Upper lobe of left lung (tissue), 6 donors: ENCODE measurements at regions not wholly inside any gene's neighbourhood (a gene's known extent, or its start where the extent isn't known, plus 50 kb on each side); places are given as distances from the start of the nearest gene placed in this dataset.
A peak's percentile ranks its signal among the peaks of the same experiment; 100 is the strongest.

Experiments
- ATAC-seq, 2 donors: fragments of 200-7000 bp; cut with Tn5 transposase; one replicate each; pipeline ENCODE4 v1.9.1; 2022; ENCODE audit warnings: mild to moderate bottlenecking in 2 of 2, moderate library complexity in 2 of 2; ENCODE audit not compliant: low FRiP score in 2 of 2
- DNase-seq, 2 donors: peaks; one replicate each; pipeline ENCODE4 v3.0.0-alpha.2; 2019 to 2020
- H3K27ac ChIP-seq, 4 donors: fragments of 200-600 bp; sonication (generic); one replicate each; pipeline ENCODE4 v1.5.1; 2016 to 2019
- H3K27me3 ChIP-seq, 4 donors: fragments of 200-600 bp; sonication (generic); one replicate each; pipeline ENCODE4 v1.5.1; 2017 to 2019
- H3K36me3 ChIP-seq, 4 donors: fragments of 200-600 bp; sonication (generic); one replicate each; pipeline ENCODE4 v1.5.1; 2016 to 2019
- H3K4me1 ChIP-seq, 4 donors: fragments of 200-600 bp; sonication (generic); one replicate each; pipeline ENCODE4 v1.5.1; 2018 to 2019
- H3K4me3 ChIP-seq, 4 donors: fragments of 200-600 bp; sonication (generic); one replicate each; pipeline ENCODE4 v1.5.1; 2017 to 2019; ENCODE audit warnings: mild to moderate bottlenecking in 2 of 4, moderate library complexity in 1 of 4
- H3K9me3 ChIP-seq, 4 donors: fragments of 200-600 bp; sonication (generic); one replicate each; pipeline ENCODE4 v1.5.1; 2018 to 2019
- EP300 ChIP-seq, 4 donors: sonication (generic); formaldehyde crosslinking; IDR thresholded peaks; one replicate each; pipeline ENCODE4 v1.5.1; 2017; ENCODE audit warnings: antibody characterized with exemption in 4 of 4, control low read depth in 2 of 4
- POLR2A ChIP-seq, 4 donors: fragments of 450-650 bp; IDR thresholded peaks; one replicate each; pipeline ENCODE4 v1.5.1; 2016 to 2017; ENCODE audit warnings: antibody characterized with exemption in 4 of 4, mild to moderate bottlenecking in 2 of 4
- POLR2AphosphoS5 ChIP-seq, 2 donors: sonication (generic); formaldehyde crosslinking; IDR thresholded peaks; one replicate each; pipeline ENCODE4 v1.5.1; 2017; ENCODE audit warnings: antibody characterized with exemption in 2 of 2
- WGBS, 2 donors: methylation state at CpG; one replicate each; pipeline ENCODE4 v1.1.5; 2017 to 2018; 5-methylcytosine and 5-hydroxymethylcytosine counted together
- TF ChIP-seq, protein P1 (sequence below), 6 experiments: fragments of 450-650 bp in 4 of 6; fragments of 200-600 bp in 2 of 6; sonication (generic) in 2 of 6; IDR thresholded peaks; one replicate each; pipeline ENCODE4 v1.5.1; 2016 to 2019; ENCODE audit warnings: antibody characterized with exemption in 6 of 6
- donor health status: DM: no; HTN: no; CAD: no; lungs with moderate emphysema.
- donor health status: DM: no; HTN: yes; CAD: no; lungs with severe emphysema.

DNA sequence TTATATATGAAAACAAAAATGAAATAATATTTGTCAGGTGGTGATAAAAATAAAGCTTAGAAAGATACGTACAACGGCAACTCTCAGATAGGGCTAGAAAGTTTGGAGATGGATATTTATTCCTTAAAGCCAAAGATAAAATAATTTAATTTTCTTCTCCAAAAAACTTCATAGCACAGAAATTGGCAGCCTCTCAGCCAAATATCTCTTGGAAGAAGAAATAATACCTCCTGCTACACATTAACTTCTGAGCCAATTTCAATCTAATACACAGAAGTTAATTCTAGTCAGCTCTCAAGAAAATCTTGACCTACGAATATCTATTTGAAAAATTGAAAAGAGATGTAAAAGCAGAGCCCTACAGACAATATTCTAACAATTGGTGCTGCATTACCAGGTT, 122.4 kb downstream of the TES start:
- no peak overlapping the region for H3K27ac ChIP-seq
- no peaks in the 10 kb centered on the region for H3K27me3 ChIP-seq
- H3K9me3 ChIP-seq = no peaks in the 10 kb centered on the region
- no peak for TF ChIP-seq POLR2AphosphoS5 (IDR thresholded peaks at IDR 0.05)
- TF ChIP-seq, protein P1, sequence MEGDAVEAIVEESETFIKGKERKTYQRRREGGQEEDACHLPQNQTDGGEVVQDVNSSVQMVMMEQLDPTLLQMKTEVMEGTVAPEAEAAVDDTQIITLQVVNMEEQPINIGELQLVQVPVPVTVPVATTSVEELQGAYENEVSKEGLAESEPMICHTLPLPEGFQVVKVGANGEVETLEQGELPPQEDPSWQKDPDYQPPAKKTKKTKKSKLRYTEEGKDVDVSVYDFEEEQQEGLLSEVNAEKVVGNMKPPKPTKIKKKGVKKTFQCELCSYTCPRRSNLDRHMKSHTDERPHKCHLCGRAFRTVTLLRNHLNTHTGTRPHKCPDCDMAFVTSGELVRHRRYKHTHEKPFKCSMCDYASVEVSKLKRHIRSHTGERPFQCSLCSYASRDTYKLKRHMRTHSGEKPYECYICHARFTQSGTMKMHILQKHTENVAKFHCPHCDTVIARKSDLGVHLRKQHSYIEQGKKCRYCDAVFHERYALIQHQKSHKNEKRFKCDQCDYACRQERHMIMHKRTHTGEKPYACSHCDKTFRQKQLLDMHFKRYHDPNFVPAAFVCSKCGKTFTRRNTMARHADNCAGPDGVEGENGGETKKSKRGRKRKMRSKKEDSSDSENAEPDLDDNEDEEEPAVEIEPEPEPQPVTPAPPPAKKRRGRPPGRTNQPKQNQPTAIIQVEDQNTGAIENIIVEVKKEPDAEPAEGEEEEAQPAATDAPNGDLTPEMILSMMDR (IDR thresholded peaks at IDR 0.05) = no peak
- TF ChIP-seq POLR2A (IDR thresholded peaks at IDR 0.05) = no peak
- no peak for TF ChIP-seq EP300 (IDR thresholded peaks at IDR 0.05)
- ATAC-seq = no peak
- no peak overlapping the region for H3K4me3 ChIP-seq
- 78 to 82% methylated on average over 3 of the region's 3 CpGs for WGBS, 2 donors
- no peaks in the 10 kb centered on the region for H3K36me3 ChIP-seq
- no peak for DNase-seq
- H3K4me1 ChIP-seq = peaks cover 0 to 8% (median 0%) of the 10 kb centered on the region in 4 donors

DNA sequence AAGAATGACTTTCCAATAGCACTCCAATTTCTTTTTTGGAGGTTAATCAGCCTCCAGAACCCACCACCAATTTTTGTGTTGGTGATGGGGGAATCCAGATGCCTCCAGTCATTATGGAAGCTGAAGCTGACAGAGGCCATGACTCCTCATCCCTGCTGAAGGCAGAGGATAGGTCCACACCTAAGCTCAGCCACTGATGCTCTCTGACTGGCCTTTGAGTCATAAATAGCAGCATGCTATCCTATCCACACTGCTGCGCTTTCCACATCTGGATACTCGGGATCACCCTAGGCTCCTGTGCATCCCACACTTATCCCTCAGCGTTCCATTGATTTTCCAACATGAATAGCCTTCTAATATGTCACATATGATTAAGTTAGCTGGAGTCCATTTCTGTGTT, 124.2 kb downstream of the TES start:
- Histone ChIP-seq H3K27me3 (no peaks in the 10 kb centered on the region), H3K36me3 (no peaks in the 10 kb centered on the region), H3K4me3 (no peak overlapping the region), H3K4me1 (peaks cover 0 to 10% (median 5%) of the 10 kb centered on the region in 4 donors), H3K9me3 (no peaks in the 10 kb centered on the region), H3K27ac (no peak overlapping the region)
- 94 to 98% methylated on average over 3 of the region's 3 CpGs for WGBS, 2 donors
- TF ChIP-seq, protein P1 (IDR thresholded peaks at IDR 0.05) = no peak
- TF ChIP-seq POLR2A (IDR thresholded peaks at IDR 0.05) (no peak), POLR2AphosphoS5 (IDR thresholded peaks at IDR 0.05) (no peak), EP300 (IDR thresholded peaks at IDR 0.05) (no peak)
- no peak for ATAC-seq
- no peak for DNase-seq

DNA sequence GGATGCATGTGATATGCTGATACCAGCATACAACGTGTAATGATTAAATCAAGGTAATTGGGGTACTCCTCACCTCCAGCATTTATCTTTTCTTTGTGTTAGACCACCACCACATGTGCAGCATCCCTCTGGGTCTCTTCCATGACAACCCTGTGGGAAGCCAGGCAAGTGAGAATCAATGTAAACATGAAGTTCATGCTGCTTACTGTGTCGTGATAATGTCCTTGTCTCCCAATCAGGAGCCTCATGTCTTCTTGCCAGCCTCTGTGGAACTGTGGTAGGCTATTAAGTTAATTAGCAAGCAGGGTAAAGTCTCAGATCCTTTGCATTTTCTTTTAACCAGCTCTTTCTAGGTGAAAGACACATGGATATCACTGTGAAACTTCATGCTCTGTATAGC, 126.7 kb downstream of the TES start:
- TF ChIP-seq EP300 (IDR thresholded peaks at IDR 0.05) (no peak), POLR2AphosphoS5 (IDR thresholded peaks at IDR 0.05) (no peak), POLR2A (IDR thresholded peaks at IDR 0.05) (no peak)
- TF ChIP-seq, protein P1 (IDR thresholded peaks at IDR 0.05) = no peak
- WGBS, 2 donors = 88 to 90% methylated on average over 2 of the region's 2 CpGs
- ATAC-seq = no peak

DNA sequence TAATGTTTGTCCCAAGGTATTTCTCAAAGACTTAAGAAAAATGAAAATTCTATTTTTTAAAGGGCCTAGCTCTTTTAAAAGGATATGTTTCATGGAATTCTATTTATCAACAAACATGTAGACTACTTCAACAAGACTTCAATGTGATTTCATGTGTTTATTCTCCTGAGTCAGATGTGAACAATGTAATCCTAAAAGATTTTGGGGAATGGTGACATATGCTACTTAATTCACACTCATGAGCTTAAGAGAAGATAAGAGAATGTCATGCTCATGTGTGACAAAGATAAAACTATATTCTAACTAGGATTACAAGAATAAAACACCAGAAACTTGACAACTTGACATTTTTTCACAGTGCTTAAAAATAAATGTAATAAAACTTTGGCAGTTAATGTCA, 127.5 kb downstream of the TES start:
- Histone ChIP-seq H3K4me1 (peaks cover 4 to 21% (median 10%) of the 10 kb centered on the region in 4 donors), H3K27ac (no peak overlapping the region), H3K27me3 (no peaks in the 10 kb centered on the region), H3K4me3 (no peak overlapping the region), H3K36me3 (no peaks in the 10 kb centered on the region), H3K9me3 (no peaks in the 10 kb centered on the region)
- ATAC-seq = no peak
- DNase-seq = no peak
- TF ChIP-seq EP300 (IDR thresholded peaks at IDR 0.05) = no peak
- TF ChIP-seq POLR2A (IDR thresholded peaks at IDR 0.05) = no peak
- TF ChIP-seq POLR2AphosphoS5 (IDR thresholded peaks at IDR 0.05) = no peak
- TF ChIP-seq, protein P1 (IDR thresholded peaks at IDR 0.05) = no peak

More for the DNA sequence above, 126.7 kb downstream of the TES start:
- Histone ChIP-seq H3K36me3 (no peaks in the 10 kb centered on the region), H3K27ac (no peak overlapping the region), H3K27me3 (no peaks in the 10 kb centered on the region), H3K4me1 (peaks cover 4 to 21% (median 10%) of the 10 kb centered on the region in 4 donors), H3K9me3 (no peaks in the 10 kb centered on the region), H3K4me3 (no peak overlapping the region)
- DNase-seq = no peak

DNA sequence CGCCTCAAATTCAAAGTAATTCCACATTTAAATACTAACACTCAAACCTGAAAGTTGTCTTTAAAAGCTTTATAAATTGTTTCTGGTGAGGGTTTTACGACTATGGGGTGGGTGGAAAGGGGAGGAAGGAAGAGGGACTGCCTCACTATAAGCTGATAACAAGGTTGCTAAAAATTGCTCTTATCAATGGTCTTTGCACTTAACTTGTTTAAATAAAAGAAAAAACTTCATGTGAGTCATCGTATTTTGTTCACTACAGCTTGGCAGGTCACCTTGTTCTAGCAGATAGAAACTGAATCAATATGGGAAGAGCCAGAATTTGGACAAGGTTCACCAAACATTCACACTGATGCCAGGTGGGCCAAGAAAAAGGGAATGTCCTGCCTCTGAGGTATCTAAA, 129.2 kb downstream of the TES start:
- TF ChIP-seq, protein P1 (IDR thresholded peaks at IDR 0.05) = no peak
- TF ChIP-seq EP300 (IDR thresholded peaks at IDR 0.05) = peak in 1 of 4 donors; percentile 22
- H3K4me1 ChIP-seq = peaks cover 4 to 21% (median 10%) of the 10 kb centered on the region in 4 donors
- H3K27me3 ChIP-seq = no peaks in the 10 kb centered on the region
- 35 to 44% methylated on average over 3 of the region's 3 CpGs for WGBS, 2 donors
- no peaks in the 10 kb centered on the region for H3K9me3 ChIP-seq
- H3K27ac ChIP-seq = peak overlapping the region in 3 of 4 donors; percentile 23 to 45 (median 27)
- no peak for DNase-seq
- no peak for ATAC-seq
- H3K36me3 ChIP-seq = no peaks in the 10 kb centered on the region
- no peak overlapping the region for H3K4me3 ChIP-seq
